ENCODE measurements at regions not wholly inside any gene's neighbourhood (a gene's known extent, or its start where the extent isn't known, plus 50 kb on each side); places are given as distances from the start of the nearest gene placed in this dataset.

- no peaks in the 10 kb centered on the region for H3K4me1 ChIP-seq (replicated peaks in 1 of 2)
- 79 to 84% (median 82%) methylated on average over 3 of the region's 3 CpGs for WGBS, 4 donors
- DNase-seq = no peak
- no peaks in the 10 kb centered on the region for H3K27me3 ChIP-seq
- H3K36me3 ChIP-seq (replicated peaks in 1 of 2) = no peaks in the 10 kb centered on the region
- intact Hi-C loops (cut with DNase I) = no loop called here
- no peak for TF ChIP-seq CTCF (IDR thresholded peaks at IDR 0.05)
- TF ChIP-seq POLR2A (IDR thresholded peaks at IDR 0.05) = no peak
- no peak overlapping the region for H3K4me3 ChIP-seq
- no peak overlapping the region for H3K27ac ChIP-seq
- no peaks in the 10 kb centered on the region for H3K9me3 ChIP-seq (replicated peaks in 1 of 3)
Observed at GRCh38 chr6:8686077-8686476, 250.7 kb upstream of the SLC35B3 start.

GRCh38 chr6:8683204-8683603 lies 247.9 kb upstream of the SLC35B3 start:
- DNase-seq = no peak
- intact Hi-C loops (cut with DNase I) = no loop called here

GRCh38 chr6:8679823-8680222 lies 244.5 kb upstream of the SLC35B3 start:
- WGBS, 4 donors = 85 to 92% (median 91%) methylated on average over 2 of the region's 2 CpGs
- intact Hi-C loops (cut with DNase I) = no loop called here
- no peak for TF ChIP-seq CTCF (IDR thresholded peaks at IDR 0.05)
- no peak for TF ChIP-seq POLR2A (IDR thresholded peaks at IDR 0.05)
- Histone ChIP-seq H3K36me3 (replicated peaks in 1 of 2) (no peaks in the 10 kb centered on the region), H3K4me1 (replicated peaks in 1 of 2) (no peaks in the 10 kb centered on the region), H3K27ac (no peak overlapping the region), H3K27me3 (no peaks in the 10 kb centered on the region), H3K9me3 (replicated peaks in 1 of 3) (no peaks in the 10 kb centered on the region), H3K4me3 (no peak overlapping the region)
- DNase-seq = no peak

More at GRCh38 chr6:8683204-8683603, 247.9 kb upstream of the SLC35B3 start:
- 77 to 96% (median 85%) methylated on average over 1 of the region's 1 CpG; no CpG with 5 or more reads in 1 of the 4 donors for WGBS, 4 donors
- TF ChIP-seq CTCF (IDR thresholded peaks at IDR 0.05) = no peak
- TF ChIP-seq POLR2A (IDR thresholded peaks at IDR 0.05) = no peak
- Histone ChIP-seq H3K9me3 (replicated peaks in 1 of 3) (no peaks in the 10 kb centered on the region), H3K4me3 (no peak overlapping the region), H3K27me3 (no peaks in the 10 kb centered on the region), H3K27ac (no peak overlapping the region), H3K36me3 (replicated peaks in 1 of 2) (no peaks in the 10 kb centered on the region), H3K4me1 (replicated peaks in 1 of 2) (no peaks in the 10 kb centered on the region)

- Histone ChIP-seq H3K4me1 (replicated peaks in 1 of 2) (no peaks in the 10 kb centered on the region), H3K4me3 (no peak overlapping the region), H3K27me3 (no peaks in the 10 kb centered on the region), H3K9me3 (replicated peaks in 1 of 3) (no peaks in the 10 kb centered on the region), H3K36me3 (replicated peaks in 1 of 2) (no peaks in the 10 kb centered on the region), H3K27ac (no peak overlapping the region)
- no peak for TF ChIP-seq POLR2A (IDR thresholded peaks at IDR 0.05)
- no peak for TF ChIP-seq CTCF (IDR thresholded peaks at IDR 0.05)
- WGBS, 4 donors = 95 to 97% (median 96%) methylated on average over 5 of the region's 5 CpGs
- DNase-seq = no peak
- intact Hi-C loops (cut with DNase I) = no loop called here
Observed at GRCh38 chr6:8678466-8678865, 243.1 kb upstream of the SLC35B3 start.
